GM13977 (cell line): ENCODE measurements at regions not wholly inside any gene's neighbourhood (a gene's known extent, or its start where the extent isn't known, plus 50 kb on each side); places are given as distances from the start of the nearest gene placed in this dataset.
"Not testable (repeated sequence)": the region's sequence is repeated elsewhere in the genome, so short reads cannot be mapped to it uniquely, and the experiment has no call there.

Source experiments
- DNase-seq: peaks from one replicate; pipeline ENCODE4 v3.0.0; 2012; ENCODE audit warnings: low spot score
- in situ Hi-C: fragments of 300-500 bp; cut with MboI; formaldehyde crosslinking; loops from one replicate; pipeline ENCODE4 v1.12.0; 2022; ENCODE audit warnings: low sequenced_read_pairs, low pct_unique_long_range_greater_than_20kb, mixed read lengths, inconsistent platforms; ENCODE audit not compliant: unreplicated experiment
- TF ChIP-seq, protein P1 (sequence below): IDR thresholded peaks from 2 replicates; pipeline ENCODE4 v1.5.1; 2012; ENCODE audit warnings: mild to moderate bottlenecking, control low read depth; ENCODE audit not compliant: insufficient read depth; ENCODE audit errors: extremely low read depth, missing control alignments

DNA sequence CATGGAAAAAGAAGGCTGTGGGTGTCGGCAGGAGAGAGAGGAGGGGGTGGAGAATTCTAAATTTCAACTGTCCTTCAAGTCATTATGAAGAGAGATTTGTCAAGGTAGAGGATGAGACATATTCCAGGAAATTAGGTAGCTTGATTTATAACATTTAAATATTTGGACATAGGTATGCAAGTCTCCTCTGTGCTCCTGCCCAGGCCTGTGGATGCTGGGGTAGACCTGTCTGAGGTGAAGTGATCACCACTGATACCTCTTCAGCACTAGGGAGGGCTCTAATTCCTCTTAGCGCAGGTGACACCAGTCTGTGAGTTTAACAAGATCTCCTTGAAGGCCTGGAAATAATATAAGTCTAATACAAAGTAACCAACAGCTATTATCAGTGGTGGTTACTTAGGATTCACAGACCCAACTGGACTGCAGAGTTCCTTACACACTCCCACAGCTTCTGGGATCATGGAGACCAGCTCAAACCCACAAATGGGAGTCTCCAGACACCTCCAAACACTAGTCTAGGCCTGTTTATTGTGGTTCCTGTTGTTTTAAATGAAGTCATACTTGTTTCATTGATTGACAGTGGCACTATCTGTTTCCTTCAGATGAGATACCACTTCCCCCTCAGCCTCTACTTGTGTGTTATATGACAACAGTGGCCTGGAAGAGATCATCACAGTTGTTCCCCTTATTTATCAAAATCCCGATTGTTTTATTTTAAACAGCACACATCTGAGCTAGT lies 104.1 kb upstream of the ITPRID2 start:
- no peak for DNase-seq
- TF ChIP-seq, protein P1, sequence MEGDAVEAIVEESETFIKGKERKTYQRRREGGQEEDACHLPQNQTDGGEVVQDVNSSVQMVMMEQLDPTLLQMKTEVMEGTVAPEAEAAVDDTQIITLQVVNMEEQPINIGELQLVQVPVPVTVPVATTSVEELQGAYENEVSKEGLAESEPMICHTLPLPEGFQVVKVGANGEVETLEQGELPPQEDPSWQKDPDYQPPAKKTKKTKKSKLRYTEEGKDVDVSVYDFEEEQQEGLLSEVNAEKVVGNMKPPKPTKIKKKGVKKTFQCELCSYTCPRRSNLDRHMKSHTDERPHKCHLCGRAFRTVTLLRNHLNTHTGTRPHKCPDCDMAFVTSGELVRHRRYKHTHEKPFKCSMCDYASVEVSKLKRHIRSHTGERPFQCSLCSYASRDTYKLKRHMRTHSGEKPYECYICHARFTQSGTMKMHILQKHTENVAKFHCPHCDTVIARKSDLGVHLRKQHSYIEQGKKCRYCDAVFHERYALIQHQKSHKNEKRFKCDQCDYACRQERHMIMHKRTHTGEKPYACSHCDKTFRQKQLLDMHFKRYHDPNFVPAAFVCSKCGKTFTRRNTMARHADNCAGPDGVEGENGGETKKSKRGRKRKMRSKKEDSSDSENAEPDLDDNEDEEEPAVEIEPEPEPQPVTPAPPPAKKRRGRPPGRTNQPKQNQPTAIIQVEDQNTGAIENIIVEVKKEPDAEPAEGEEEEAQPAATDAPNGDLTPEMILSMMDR: no peak
- in situ Hi-C loops: no loop called here

DNA sequence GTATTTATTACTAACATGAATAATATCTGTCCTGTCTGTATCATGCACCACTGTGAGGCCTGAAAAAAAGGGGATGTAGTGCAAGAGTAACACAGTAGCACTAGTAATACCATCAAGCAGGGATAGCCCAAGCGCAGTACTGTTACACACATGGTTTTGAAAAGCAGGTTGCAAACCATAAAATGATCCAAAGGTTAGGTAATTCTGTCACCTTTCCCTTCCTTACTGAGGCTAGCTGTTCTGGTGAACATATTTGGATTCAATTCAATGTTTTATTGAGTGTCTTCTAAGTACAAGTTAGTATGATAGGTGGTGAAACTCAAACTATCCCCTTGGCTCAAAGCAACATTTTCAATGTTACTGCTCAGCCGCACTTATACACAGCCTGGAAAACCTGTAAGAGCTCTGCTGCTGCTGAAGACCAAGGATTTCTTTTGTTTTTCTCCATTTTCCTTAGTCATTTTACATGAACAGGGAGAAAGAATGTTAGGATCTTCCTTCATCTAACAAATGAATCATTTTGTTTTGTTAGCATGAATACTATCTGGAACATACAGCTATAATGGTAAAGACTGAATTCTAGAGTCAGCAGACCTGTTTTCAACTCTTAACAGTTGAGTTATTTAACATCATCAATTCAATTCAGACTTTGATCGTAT lies 102.5 kb upstream of the ITPRID2 start:
- in situ Hi-C loops: no loop called here
- DNase-seq: no peak
- TF ChIP-seq, protein P1: no peak

DNA sequence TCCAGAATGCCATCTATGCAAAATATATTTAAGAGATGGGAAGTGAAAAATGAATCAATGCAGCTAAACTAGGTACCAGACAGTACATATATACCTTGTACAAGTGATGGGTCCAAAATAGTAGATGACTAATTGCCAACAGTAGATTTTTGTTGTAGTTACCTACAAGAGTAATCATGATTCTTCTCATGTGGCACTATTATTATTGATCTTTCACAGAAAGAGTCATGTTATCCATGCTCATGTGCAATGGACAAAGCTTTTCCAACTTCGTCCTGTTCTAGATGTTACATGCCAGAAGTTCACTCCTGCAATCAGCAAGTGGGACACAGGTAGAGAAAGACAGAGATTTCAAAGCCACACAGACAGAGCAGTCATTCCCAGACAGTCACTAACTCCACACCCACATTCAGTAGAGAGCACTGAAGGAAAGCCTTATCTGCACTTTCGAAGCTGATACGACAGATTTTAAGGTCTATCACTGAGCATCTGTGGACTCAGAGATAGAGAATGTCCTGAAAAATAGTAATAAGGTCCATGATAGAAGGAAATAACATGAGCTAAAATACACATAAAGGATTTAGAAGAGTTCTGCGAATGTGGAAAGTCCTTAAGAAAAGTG lies 101.6 kb upstream of the ITPRID2 start:
- in situ Hi-C loops: no loop called here
- TF ChIP-seq, protein P1: no peak
- DNase-seq: no peak

DNA sequence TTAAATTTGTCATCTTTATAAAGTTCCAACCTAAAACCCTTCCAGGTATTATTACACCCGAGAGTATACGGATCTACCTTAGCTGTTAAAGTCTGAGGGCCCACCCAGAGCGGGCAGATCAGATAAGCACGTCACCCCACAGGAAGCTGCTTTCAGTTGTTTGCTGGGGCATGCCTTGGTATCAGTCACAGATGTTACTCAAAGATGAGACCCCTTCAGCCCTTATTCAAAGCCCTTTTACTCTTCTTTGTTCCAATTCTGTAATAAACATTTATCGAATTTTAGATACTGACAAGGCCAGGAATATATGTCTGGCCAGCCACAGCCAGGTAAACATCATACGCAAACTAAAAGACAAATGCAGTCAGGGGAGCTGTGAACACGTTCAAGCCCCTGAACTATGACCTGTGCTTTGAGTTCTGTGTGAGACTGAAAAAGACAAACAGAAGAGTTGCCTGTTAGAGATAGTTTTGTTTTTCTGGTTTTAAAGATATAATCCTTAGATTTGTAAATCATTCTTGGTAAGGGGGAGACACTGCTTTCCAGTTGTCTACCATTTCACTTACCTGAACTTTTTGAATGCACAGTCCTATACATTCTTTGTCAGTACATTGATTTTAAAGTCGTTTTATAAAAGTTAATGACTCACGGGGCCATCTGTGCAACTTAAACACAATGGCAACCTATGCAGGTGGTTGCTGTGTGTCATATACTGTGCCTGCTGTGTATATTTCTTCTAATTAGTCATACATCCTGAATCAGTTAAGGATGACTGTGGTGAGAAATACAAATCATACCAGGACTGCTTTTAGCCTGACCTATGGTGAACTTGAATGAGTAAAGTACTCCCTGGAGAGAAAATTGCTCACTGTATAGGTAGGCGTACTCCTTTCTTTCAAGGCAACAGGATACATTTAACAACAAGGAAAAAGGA lies 100.5 kb upstream of the ITPRID2 start:
- TF ChIP-seq, protein P1: no peak
- in situ Hi-C loops: no loop called here
- DNase-seq: peak; percentile 15

DNA sequence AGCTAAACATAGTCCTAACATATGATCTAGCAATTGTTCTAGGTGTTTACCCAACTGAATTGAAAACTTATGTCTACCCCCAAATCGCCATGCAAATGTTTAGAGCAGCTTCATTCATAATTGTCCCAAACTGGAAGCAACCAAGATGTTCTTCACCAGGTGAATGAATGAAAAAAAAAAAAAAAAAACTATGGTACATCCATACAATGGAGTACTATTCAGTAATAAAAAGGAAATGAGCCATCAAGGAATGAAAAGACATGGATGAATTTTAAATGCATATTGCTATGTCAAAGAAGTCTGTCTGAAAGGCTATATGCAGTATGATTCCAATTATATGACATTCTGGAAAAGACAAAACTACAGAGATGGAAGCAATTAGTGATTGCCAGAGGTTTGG lies 98.6 kb upstream of the ITPRID2 start:
- no peak for DNase-seq
- in situ Hi-C loops: no loop called here
- TF ChIP-seq, protein P1: no peak

DNA sequence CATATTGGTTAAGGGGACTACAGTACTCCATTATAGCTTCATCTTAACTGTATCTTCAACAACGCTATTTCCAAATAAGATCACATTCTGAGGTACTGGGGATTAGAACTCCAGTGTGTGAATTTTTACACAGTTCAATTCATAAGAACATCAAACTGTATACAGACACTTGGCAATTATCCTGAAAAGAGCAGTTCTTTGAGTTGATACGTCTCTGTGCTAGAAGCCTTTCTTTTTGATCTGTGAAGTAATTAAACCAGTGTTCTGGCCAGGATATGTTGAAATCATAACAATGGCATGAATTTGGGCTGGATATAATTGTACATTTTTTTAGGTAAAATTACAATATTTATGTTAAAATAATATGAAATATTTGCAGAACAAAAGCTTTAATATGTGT lies 93.5 kb upstream of the ITPRID2 start:
- TF ChIP-seq, protein P1: no peak
- no peak for DNase-seq
- in situ Hi-C loops: no loop called here

DNA sequence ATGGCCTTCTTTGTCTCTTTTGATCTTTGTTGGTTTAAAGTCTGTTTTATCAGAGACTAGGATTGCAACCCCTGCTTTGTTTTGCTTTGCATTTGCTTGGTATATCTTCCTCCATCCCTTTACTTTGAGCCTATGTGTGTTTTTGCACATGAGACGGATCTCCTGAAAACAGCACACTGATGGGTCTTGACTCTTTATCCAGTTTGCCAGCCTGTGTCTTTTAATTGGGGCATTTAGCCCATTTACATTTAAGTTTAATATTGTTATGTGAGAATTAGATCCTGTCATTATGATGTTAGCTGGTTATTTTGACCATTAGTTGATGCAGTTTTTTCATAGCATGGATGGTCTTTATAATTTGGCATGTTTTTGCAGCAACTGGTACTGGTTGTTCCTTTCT lies 89.2 kb upstream of the ITPRID2 start:
- in situ Hi-C loops, DNase-seq: not testable (repeated sequence)

DNA sequence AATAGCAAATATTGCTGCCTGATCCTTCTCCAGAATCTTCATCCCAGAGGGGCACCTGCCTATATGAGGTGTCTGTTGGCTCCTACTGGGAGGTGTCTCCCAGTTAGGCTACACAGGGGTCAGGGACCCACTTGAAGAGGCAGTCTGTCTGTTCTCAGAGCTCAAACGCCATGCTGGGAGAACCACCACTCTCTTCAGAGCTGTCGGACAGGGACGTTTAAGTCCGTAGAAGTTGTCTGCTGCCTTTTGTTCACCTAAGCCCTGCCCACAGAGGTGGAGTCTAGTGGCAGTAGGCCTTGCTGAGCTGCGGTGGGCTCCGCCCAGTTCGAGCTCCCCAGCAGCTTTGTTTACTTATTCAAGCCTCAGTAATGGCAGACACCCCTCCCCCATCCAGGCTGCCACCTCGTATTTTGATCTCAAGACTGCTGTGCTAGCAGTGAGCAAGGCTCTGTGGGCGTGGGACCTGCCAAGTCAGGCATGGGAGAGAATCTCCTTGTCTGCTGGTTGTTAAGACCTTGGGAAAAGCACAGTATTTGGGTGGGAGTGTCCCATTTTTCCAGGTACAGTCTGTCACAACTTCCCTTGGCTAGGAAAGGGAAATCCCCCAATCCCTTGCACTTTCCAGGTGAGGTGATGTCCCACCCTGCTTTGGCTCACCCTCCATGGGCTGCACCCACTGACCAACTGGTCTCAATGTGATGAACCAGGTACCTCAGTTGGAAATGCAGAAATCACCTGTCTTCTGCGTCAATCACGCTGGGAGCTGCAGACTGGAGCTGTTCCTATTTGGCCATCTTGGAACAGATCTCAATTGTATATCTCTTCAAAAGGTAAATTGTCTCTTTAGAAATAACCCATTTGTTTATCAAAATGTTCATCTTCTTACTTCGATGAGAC lies 87.4 kb upstream of the ITPRID2 start:
- in situ Hi-C loops, DNase-seq: not testable (repeated sequence)
